ENCODE measurements at regions not wholly inside any gene's neighbourhood (a gene's known extent, or its start where the extent isn't known, plus 50 kb on each side); places are given as distances from the start of the nearest gene placed in this dataset.
"Not testable (repeated sequence)": the region's sequence is repeated elsewhere in the genome, so short reads cannot be mapped to it uniquely, and the experiment has no call there.

DNA sequence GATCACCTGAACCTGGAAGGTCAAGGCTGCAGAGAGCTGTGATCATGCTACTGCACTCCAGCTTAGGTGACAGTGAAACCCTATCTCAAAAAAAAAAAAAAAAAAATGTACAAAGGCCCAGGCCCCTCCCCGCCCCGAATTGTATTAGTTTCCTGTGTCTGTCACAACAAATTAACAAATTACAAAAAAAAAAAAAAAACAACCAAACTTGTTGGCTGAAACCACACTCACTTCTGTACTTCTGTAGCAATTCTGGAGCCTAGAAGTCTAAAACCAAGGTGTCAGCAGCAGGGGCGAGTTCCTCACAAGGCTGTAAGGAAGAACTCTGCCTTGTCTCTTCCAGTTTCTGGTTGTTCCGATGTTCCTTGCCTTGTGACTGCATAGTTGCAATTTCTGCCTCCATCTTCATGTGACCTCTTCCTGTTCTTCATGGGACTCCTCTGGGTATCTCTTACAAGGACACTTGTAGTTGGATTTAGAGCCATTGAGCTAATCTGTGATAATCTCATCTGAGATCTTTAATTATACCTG, 100.8 kb upstream of the ZSWIM2 start:
- no peak for DNase-seq (ENCODE audit: low read depth in 4 of 4, low spot score in 3 of 4)

DNA sequence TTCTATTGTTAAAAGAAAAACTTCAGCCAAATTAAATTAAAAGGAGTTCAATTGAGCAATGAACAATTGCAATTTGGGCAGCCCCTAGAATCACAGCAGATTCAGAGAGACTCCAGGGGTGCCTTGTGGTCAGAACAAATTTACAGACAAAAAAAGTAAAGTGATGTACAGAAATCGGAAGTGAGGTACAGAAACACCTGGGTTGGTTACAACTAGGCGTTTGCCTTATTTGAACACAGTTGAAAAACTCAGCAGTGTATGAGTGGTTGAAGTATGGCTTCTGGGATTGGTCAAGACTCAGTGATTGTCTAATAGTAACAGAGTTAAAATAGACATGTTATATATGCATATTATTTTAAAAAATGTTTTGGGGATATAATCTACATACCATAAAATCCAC, 98.5 kb upstream of the ZSWIM2 start:
- no peak for DNase-seq (ENCODE audit: low read depth in 4 of 4, low spot score in 3 of 4)

DNA sequence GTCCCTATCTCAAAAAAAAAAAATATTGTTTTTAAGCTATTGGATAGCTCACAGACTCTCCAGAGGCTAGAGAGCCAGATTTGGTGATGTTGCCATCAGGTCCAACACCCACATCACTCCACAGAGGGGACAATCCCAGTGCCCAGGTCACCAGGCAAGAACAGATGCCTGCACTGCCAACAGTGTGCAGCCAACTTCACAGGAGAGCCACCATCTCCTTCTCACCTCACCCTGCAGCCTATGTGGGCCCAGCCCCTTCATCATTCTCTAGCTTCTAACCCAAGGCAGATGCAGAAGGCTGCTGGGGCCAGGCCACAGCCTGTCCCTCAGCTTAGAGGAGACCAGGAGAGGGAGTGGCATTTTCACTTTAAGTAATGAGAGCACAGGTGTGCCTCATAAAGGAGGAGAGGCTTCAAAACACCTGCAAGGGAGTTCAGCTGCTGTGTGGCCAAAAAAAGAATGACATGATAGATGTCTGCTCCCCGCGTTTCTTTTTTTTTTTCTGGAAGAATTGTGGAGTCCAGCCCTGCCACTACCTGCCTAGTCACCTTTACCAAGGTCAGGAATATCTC, 98.0 kb upstream of the ZSWIM2 start:
- no peak for DNase-seq (ENCODE audit: low read depth in 4 of 4, low spot score in 3 of 4)

DNA sequence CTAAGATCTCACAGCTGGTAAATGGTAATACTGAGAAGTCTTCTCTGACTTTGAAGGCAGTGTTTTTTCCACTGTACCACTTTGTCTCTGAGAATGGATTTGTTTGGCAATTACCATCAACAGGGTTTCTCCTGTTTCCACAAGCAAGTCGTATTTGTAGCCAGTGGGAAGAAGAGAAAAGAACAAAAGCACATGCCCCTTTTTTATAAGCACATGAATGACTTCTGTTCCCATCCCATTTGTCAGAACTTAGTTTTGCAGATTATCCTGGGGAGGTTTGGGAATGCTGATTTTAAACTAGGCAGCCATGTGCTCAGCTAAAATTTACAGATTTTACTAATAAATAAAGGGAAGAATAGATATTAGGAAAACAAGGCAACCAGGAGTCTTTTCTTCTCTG, 92.9 kb upstream of the ZSWIM2 start:
- DNase-seq (ENCODE audit: low read depth in 4 of 4, low spot score in 3 of 4): no peak

DNA sequence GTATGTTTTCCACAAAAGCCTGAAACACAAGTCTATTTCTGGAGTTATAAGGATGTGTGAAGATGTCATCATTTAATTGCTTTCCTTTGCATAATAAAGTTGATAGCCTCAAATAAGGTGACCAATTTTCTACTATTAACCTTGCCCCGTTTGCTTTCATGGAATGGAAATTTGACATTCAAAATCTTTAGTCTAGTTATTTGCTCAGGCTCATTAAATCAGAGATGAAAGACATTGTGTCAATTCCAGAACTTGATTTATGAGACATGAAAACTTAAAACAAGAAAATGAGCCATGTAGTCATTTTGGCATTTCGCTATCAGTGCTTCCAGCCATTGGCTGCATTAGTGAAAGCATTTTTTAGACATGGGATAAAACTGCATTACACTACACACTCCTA, 91.5 kb upstream of the ZSWIM2 start:
- no peak for DNase-seq (ENCODE audit: low read depth in 4 of 4, low spot score in 3 of 4)

DNA sequence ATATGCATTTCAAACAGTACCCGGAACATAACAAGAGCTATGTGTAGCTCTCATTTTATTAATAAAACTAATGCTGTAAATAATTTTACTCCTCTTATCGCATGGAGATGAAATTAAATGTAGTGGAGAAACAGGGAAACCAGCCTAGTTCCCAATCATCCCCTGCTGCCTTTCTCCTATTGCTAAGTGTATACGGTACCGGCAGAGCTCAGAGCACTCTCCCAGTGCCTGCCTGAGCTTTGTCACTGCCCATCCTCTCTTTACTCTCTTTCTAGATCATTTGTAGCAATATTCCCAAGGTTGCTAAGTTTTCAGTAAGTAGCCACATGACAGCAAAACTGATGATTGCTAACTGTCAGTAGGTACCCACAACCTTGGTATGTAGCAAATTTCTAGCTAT, 85.5 kb upstream of the ZSWIM2 start:
- no peak for DNase-seq (ENCODE audit: low read depth in 4 of 4, low spot score in 3 of 4)

DNA sequence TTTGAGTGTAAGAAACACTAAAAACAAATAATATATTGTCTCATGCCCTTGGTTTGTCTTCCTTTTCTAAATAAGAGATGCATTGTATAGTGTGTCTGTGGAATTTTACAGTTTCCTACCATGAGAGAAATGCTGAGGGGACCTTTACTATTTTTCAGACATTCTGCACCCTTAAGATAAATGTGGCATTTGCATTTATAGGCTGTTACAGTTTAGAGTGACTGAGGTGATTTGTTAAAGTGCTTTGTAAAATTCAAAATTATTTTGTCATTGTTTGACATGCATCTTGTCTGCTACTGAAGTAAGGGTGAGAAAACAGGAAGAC, 78.9 kb upstream of the ZSWIM2 start:
- DNase-seq (ENCODE audit: low read depth in 4 of 4, low spot score in 3 of 4): no peak

DNA sequence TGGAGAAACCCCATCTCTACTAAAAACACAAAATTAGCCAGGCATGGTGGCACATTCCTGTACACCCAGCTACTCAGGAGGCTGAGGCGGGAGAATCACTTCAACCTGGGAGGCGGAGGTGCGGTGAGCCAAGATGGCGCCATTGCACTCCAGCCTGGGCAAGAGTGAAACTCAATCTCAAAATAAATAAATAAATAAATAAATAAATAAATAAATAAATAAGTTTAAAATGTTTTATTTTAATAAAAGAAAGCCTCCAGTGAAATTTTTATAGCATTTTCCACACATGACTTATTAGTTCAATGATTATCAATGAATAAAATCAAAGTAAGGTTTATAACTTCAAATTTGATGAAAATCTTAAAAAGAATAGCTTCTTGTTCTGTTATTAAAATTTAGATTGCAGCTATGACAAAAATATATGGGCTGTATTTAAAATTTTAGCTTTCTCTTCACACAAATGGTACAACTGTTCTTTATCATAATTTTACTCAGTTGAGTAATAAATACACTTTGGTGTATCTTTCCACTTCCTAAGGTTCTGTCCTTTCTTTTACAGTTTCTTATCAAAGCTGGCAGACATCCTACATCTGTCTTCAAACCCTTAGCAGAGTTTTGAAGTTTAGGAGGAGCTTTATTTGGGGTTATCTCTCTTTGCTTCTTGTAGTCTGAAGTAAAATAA, 78.4 kb upstream of the ZSWIM2 start:
- DNase-seq (ENCODE audit: low read depth in 4 of 4, low spot score in 3 of 4): no peak

DNA sequence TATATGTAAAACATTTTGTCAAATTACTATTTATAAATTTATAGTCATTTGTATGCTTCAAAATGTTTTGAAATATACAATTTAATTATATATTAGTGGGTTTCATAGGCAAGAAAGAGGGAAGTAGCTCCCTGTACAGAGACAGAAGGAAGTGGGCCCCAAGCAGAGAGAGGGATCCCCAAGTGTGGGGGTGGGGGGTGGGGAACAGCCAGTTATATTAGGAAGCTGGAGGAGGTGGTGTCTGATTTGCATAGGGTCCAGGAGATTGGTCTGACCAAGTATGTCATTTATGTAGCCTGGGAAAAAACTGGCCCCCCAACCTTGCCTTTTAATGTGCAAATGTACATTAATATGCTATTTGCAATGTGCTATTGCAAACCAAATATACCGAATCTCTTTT, 76.5 kb upstream of the ZSWIM2 start:
- DNase-seq (ENCODE audit: low read depth in 4 of 4, low spot score in 3 of 4): no peak

DNA sequence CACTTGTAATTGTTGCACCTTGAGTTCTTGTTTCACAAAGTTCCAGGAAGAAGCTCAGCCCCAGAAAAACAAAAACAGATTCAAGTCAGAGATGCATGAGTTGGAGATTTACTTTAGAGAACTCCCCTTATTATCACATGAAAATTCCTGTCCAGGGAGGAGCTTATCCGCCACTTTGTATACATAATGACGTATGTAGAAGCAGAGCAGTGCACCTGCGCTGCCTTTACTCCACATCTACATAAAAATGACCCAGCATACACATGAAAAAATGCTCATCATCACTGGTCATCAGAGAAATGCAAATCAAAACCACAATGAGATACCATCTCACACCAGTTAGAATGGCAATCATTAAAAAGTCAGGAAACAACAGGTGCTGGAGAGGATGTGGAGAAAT, 73.3 kb upstream of the ZSWIM2 start:
- not testable (repeated sequence) for DNase-seq (ENCODE audit: low read depth in 4 of 4, low spot score in 3 of 4)

DNA sequence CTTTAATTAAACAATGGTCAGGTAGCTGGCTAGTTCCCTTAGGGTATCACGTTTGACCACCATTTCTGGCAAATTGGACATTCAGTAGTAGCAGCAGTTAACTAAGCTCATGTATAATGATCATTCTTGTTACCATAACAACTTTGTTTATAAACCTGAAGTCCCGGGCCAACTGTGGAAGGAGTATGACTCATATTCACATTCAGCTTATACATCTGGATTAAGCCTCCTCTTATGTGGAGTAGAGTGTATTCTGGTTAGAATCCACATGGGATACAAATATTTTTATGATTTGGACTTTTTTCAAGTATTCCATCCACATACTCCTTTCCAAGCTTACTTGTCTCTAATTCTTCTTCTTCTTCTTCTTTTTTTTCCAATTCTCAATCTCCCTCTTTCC, 70.3 kb upstream of the ZSWIM2 start:
- DNase-seq (ENCODE audit: low read depth in 4 of 4, low spot score in 3 of 4): no peak

DNA sequence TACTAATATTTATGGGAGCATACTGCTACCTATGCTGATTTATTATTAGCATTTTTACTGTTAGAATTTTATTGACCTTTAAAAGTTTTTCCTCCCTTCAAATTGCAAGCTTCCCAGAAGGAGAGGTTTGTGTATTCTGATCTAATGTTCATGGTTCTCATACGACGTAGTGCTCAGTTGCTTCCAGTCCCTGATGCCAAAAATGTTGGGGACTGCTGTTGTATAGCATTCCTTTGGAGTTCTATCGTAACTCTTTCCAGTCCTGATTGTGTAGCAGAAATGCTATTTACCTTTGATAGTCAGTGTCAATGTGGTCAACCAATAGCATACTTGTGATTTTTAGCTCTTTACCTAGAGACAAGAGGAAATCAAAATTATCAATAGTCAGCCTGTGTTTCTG, 69.5 kb upstream of the ZSWIM2 start:
- DNase-seq (ENCODE audit: low read depth in 4 of 4, low spot score in 3 of 4): no peak

DNA sequence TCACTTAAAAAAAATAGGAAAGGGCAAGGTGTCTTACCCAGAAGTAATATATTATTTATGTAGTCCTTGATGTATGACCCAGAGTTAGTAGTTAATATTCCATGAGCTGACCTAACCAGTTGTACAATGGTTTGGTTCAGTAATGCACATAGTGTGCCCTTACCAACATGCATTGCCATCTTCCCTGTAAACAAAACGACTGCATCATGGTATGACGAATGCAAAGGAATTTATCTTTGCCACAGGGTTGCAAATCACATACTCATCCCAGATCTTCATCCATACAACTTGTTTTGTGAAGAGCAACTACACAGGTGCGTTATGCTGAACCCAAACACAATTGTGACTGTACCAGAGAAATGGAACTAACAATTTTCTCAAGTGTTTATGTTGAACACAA, 68.9 kb upstream of the ZSWIM2 start:
- DNase-seq (ENCODE audit: low read depth in 4 of 4, low spot score in 3 of 4): no peak

DNA sequence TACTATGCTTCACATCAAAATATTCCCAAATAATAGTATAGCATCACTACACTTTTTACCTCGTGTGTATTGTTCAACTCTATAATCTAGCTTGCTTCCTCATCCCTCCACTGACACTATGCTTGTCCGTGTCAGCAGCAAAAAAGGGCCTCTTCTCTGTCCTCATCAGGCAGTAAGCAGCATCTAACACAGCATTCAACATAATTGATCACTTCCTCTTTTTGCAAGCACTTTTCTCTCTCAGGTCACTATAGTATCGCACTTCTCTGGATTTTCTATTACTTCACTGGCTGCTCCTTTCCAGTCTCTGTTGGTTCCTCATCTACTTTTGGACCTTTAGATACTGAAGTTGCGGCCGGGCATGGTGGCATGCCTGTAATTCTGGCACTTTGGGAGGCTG, 64.9 kb upstream of the ZSWIM2 start:
- no peak for DNase-seq (ENCODE audit: low read depth in 4 of 4, low spot score in 3 of 4)

DNA sequence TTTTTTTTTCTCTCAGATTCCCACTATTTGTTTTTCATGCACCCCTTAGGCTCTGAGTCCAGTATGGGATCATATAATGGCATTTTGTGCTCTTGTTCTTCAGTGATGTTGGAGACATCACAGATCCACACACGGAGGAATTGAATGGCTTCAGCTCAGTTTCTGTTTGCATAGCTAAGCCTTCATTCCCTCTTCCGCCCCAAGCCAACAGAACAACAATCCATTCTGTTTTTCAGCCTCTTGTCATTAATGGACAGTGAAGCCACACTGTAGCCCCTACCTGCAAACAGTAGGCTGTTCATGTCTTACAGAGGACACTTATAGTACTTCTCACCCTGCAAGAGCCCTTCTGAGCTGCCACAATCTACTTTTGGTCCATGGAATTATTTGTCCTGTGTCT, 64.0 kb upstream of the ZSWIM2 start:
- no peak for DNase-seq (ENCODE audit: low read depth in 4 of 4, low spot score in 3 of 4)

DNA sequence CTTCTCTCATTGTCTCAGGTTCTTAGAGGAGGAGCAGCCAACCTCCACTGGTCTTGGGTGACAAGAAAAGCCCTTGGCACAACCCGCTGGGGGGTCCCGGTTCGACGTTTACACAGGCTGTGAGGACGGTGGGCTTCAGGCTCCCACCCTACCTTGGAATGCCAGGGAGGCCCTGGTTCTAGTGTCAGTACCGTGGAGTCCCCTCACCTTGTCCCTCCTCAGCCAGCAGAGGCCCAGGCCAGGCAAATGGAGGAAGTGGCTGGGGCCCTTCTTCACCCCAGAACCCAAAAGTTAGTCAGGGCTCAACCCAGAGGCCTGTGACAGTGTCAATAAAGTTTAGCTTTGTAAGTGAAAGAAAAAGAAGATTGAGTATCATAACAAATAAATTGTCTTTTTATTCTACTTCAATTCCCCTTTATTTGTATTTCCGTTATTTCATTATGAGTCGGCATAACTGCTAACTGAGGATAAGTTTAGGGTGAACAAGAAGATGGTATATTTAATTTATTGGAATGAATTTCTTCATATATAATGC, 62.6 kb upstream of the ZSWIM2 start:
- no peak for DNase-seq (ENCODE audit: low read depth in 4 of 4, low spot score in 3 of 4)

DNA sequence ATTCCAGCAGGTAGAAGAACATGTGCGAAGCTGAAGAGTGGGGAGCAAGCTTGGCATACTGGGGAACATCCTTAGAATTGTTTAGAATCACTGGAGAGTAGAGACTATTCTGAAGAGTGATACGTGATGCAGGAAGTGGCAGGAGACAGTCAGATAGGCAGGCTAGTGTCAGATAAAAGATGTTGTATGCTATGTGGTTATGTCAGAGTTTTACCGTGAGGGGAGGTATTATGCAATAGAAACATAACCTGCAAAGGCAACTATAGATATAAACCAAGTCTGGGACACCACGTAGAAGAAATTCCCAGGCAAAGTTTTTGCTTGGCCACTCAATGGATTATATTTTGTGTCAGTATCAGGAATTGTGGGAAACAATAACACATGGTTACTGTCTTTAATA, 62.0 kb upstream of the ZSWIM2 start:
- no peak for DNase-seq (ENCODE audit: low read depth in 4 of 4, low spot score in 3 of 4)

DNA sequence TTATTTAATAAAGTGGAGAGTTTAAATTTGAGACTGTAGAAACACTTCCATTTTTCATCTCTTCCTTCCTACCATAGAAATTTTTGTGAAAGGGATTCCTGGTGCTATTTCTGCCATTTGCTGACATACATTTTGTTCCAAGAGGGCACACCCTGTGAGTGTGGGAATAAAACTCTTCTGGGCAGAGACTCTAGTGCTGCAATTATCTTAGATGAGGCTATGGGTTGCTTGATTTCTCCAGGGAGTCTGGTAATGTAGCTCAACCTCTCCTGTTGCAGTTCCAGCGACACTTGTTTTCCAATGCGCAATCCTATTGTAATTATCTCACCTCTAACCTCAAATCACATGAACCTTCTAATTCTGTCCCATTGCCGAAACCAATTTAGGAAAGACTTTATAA, 60.1 kb upstream of the ZSWIM2 start:
- DNase-seq (ENCODE audit: low read depth in 4 of 4, low spot score in 3 of 4): no peak

DNA sequence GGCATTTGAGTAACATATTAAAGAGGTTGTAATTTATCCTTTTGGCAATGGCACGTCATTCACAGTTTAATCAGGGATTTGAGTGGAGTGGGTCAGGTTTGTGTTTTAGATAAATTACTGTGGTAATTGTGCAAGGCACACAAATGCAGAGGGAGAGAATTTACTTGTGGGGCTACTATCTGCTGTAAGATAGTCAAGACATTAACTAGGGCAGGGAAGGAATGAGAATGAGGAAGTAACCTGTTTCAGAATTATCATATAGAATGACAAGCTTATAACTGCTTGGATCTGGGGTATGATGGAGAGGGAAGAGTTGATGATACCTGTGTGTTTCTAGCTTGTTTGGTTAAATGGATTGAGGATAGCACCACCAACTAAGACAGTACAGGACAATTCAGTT, 58.9 kb upstream of the ZSWIM2 start:
- no peak for DNase-seq (ENCODE audit: low read depth in 4 of 4, low spot score in 3 of 4)

DNA sequence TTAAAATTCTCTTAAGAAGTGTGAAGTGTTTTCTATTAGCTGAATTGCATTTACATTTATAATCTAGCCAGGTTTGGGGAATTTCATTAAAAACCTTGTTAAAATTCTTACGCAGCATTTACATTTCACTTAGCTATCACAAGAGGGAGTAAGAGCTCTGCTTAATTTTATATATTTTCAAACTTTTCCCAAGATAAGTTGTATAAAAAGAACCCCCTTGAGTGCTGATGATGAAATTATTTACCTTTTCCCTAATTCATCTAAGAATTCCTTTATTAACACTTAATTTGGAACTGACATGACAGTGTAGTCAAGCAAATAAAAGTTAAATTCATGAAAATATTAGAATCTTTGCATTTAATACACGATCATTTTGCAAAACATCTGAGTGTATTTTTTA, 54.2 kb upstream of the ZSWIM2 start:
- DNase-seq (ENCODE audit: low read depth in 4 of 4, low spot score in 3 of 4): no peak

All from right renal pelvis (tissue), 4 donors.